KOPT-K1 (cell line): ENCODE measurements at regions not wholly inside any gene's neighbourhood (a gene's known extent, or its start where the extent isn't known, plus 50 kb on each side); places are given as distances from the start of the nearest gene placed in this dataset.

Experiments used
- H3K27ac ChIP-seq: fragments of 200-600 bp; sonication (generic); 2 replicates; pipeline ENCODE4 v1.5.1; 2016; ENCODE audit warnings: antibody characterized with exemption, mild to moderate bottlenecking, low read depth, low read length; ENCODE audit not compliant: poor library complexity, severe bottlenecking
- H3K36me3 ChIP-seq: fragments of 200-600 bp; sonication (generic); 2 replicates; pipeline ENCODE4 v1.5.1; 2017; ENCODE audit warnings: antibody characterized with exemption, mild to moderate bottlenecking, low read length, moderate library complexity; ENCODE audit not compliant: insufficient read depth
- H3K9me3 ChIP-seq: fragments of 200-600 bp; sonication (generic); 2 replicates; pipeline ENCODE4 v1.5.1; 2017; ENCODE audit warnings: antibody characterized with exemption, low read length, mild to moderate bottlenecking; ENCODE audit not compliant: insufficient read depth, poor library complexity, severe bottlenecking

- H3K27ac ChIP-seq: no peak overlapping the region
- no peaks in the 10 kb centered on the region for H3K36me3 ChIP-seq
- no peaks in the 10 kb centered on the region for H3K9me3 ChIP-seq
Measured at GRCh38 chr15:62875626-62876021, 166.9 kb upstream of the TPM1 start.

GRCh38 chr15:62877276-62877857 is 165.2 kb upstream of the TPM1 start:
- Histone ChIP-seq H3K27ac (no peak overlapping the region), H3K36me3 (no peaks in the 10 kb centered on the region), H3K9me3 (no peaks in the 10 kb centered on the region)

- H3K9me3 ChIP-seq: no peaks in the 10 kb centered on the region
- H3K27ac ChIP-seq: no peak overlapping the region
Measured at GRCh38 chr15:62878070-62878469, 164.5 kb upstream of the TPM1 start.

GRCh38 chr15:62879770-62880169 is 162.8 kb upstream of the TPM1 start:
- Histone ChIP-seq H3K36me3 (no peaks in the 10 kb centered on the region), H3K27ac (no peak overlapping the region), H3K9me3 (no peaks in the 10 kb centered on the region)

More at GRCh38 chr15:62878070-62878469, 164.5 kb upstream of the TPM1 start:
- H3K36me3 ChIP-seq: no peaks in the 10 kb centered on the region

- H3K9me3 ChIP-seq: no peaks in the 10 kb centered on the region
- no peak overlapping the region for H3K27ac ChIP-seq
- no peaks in the 10 kb centered on the region for H3K36me3 ChIP-seq
Measured at GRCh38 chr15:62880278-62880677, 162.3 kb upstream of the TPM1 start.

GRCh38 chr15:62881056-62881455 is 161.5 kb upstream of the TPM1 start:
- Histone ChIP-seq H3K36me3 (no peaks in the 10 kb centered on the region), H3K27ac (no peak overlapping the region), H3K9me3 (no peaks in the 10 kb centered on the region)

- H3K9me3 ChIP-seq: no peaks in the 10 kb centered on the region
- H3K36me3 ChIP-seq: no peaks in the 10 kb centered on the region
- H3K27ac ChIP-seq: no peak overlapping the region
Measured at GRCh38 chr15:62883938-62884479, 158.5 kb upstream of the TPM1 start.

- H3K36me3 ChIP-seq: no peaks in the 10 kb centered on the region
- H3K27ac ChIP-seq: no peak overlapping the region
- no peaks in the 10 kb centered on the region for H3K9me3 ChIP-seq
Measured at GRCh38 chr15:62886431-62887071, 156.0 kb upstream of the TPM1 start.

GRCh38 chr15:62887113-62887570 is 155.4 kb upstream of the TPM1 start:
- no peak overlapping the region for H3K27ac ChIP-seq
- no peaks in the 10 kb centered on the region for H3K9me3 ChIP-seq
- no peaks in the 10 kb centered on the region for H3K36me3 ChIP-seq

- Histone ChIP-seq H3K36me3 (no peaks in the 10 kb centered on the region), H3K27ac (no peak overlapping the region), H3K9me3 (no peaks in the 10 kb centered on the region)
Measured at GRCh38 chr15:62888623-62889022, 153.9 kb upstream of the TPM1 start.

- Histone ChIP-seq H3K36me3 (no peaks in the 10 kb centered on the region), H3K27ac (no peak overlapping the region), H3K9me3 (no peaks in the 10 kb centered on the region)
Measured at GRCh38 chr15:62889141-62889661, 153.3 kb upstream of the TPM1 start.

GRCh38 chr15:62889734-62890505 is 152.6 kb upstream of the TPM1 start:
- Histone ChIP-seq H3K9me3 (no peaks in the 10 kb centered on the region), H3K36me3 (no peaks in the 10 kb centered on the region), H3K27ac (no peak overlapping the region)

GRCh38 chr15:62894322-62895085 is 148.0 kb upstream of the TPM1 start:
- no peak overlapping the region for H3K27ac ChIP-seq
- no peaks in the 10 kb centered on the region for H3K36me3 ChIP-seq
- no peaks in the 10 kb centered on the region for H3K9me3 ChIP-seq

GRCh38 chr15:62895139-62895866 is 147.2 kb upstream of the TPM1 start:
- H3K27ac ChIP-seq: no peak overlapping the region
- H3K9me3 ChIP-seq: no peaks in the 10 kb centered on the region
- H3K36me3 ChIP-seq: no peaks in the 10 kb centered on the region
